ENCODE measurements at regions not wholly inside any gene's neighbourhood (a gene's known extent, or its start where the extent isn't known, plus 50 kb on each side); places are given as distances from the start of the nearest gene placed in this dataset.
"Not testable (repeated sequence)": the region's sequence is repeated elsewhere in the genome, so short reads cannot be mapped to it uniquely, and the experiment has no call there.

- H3K4me3 ChIP-seq (ENCODE audit: extremely low read depth in 1 of 4, insufficient read depth in 2 of 4, low read depth in 3 of 4, low read length in 4 of 4); H3K23me2 ChIP-seq (ENCODE audit: low read depth, low read length); H3K79me2 ChIP-seq (ENCODE audit: control insufficient read depth in 1 of 2, insufficient read depth in 2 of 2, low read length in 2 of 2); H2BK20ac ChIP-seq (ENCODE audit: low read length); H3K27ac ChIP-seq (ENCODE audit: low read depth, low read length); CTCF ChIA-PET (ENCODE audit: partially characterized antibody); H4K20me1 ChIP-seq (replicated peaks in 1 of 2; ENCODE audit: control insufficient read depth in 1 of 2, insufficient read depth in 2 of 2, low read length in 2 of 2); H3K4me1 ChIP-seq (replicated peaks in 1 of 4; ENCODE audit: control insufficient read depth in 3 of 4, insufficient read depth in 4 of 4, low read length in 3 of 4); H3K56ac ChIP-seq (replicated peaks; ENCODE audit: insufficient read length, low read depth, low read length); H4K91ac ChIP-seq (replicated peaks; ENCODE audit: insufficient read length, low read length); H3K14ac ChIP-seq (ENCODE audit: insufficient read length); DNase-seq (ENCODE audit: low read depth in 1 of 2, low spot score in 2 of 2); H3K36me3 ChIP-seq (ENCODE audit: control insufficient read depth in 2 of 4, insufficient read depth in 4 of 4, low read length in 3 of 4); H4K8ac ChIP-seq (ENCODE audit: extremely low read depth, insufficient read depth, low read length); H3K4ac ChIP-seq (replicated peaks; ENCODE audit: insufficient read length, low read depth, low read length); H3K79me1 ChIP-seq (ENCODE audit: low read depth, low read length); H2BK15ac ChIP-seq (ENCODE audit: low read length); H2AFZ ChIP-seq (ENCODE audit: low read length); H3K18ac ChIP-seq (ENCODE audit: extremely low read depth, low read length); H2BK5ac ChIP-seq (ENCODE audit: low read depth, low read length); H3K4me2 ChIP-seq (ENCODE audit: insufficient read depth in 1 of 2, low read depth in 2 of 2, low read length in 2 of 2); H2BK120ac ChIP-seq (replicated peaks; ENCODE audit: low read depth, low read length); H3K27me3 ChIP-seq (replicated peaks in 1 of 4; ENCODE audit: control insufficient read depth in 3 of 4, extremely low read depth in 1 of 4, insufficient read depth in 3 of 4, low read length in 3 of 4); H3K9me3 ChIP-seq (ENCODE audit: insufficient read depth in 2 of 2, low read depth in 1 of 2, low read length in 1 of 2); POLR2A ChIA-PET (ENCODE audit: partially characterized antibody); H2BK12ac ChIP-seq (ENCODE audit: low read depth, low read length); FAIRE-seq; H3K9ac ChIP-seq (replicated peaks in 1 of 4; ENCODE audit: extremely low read depth in 1 of 4, low read depth in 3 of 4, low read length in 3 of 4); H3K23ac ChIP-seq (ENCODE audit: insufficient read length); H4K5ac ChIP-seq (ENCODE audit: insufficient read length, low read depth, low read length); H2AK5ac ChIP-seq (ENCODE audit: low read depth, low read length): not testable (repeated sequence)
- WGBS, 2 experiments (ENCODE audit: extremely low coverage in 1 of 2, insufficient coverage in 1 of 2, insufficient read length in 1 of 2, insufficient replicate concordance in 2 of 2, low coverage in 1 of 2, low lambda C conversion rate in 2 of 2, missing lambda C conversion rate in 1 of 2) = no CpG with 5 or more reads among the region's 3 CpGs
Observed at GRCh38 chr16:32071586-32071985, 181.5 kb upstream of the TP53TG3D start.

- H4K91ac ChIP-seq (replicated peaks; ENCODE audit: insufficient read length, low read length); H2BK15ac ChIP-seq (ENCODE audit: low read length); H4K5ac ChIP-seq (ENCODE audit: insufficient read length, low read depth, low read length); H3K79me2 ChIP-seq (ENCODE audit: control insufficient read depth in 1 of 2, insufficient read depth in 2 of 2, low read length in 2 of 2); H3K56ac ChIP-seq (replicated peaks; ENCODE audit: insufficient read length, low read depth, low read length); H3K4me3 ChIP-seq (ENCODE audit: extremely low read depth in 1 of 4, insufficient read depth in 2 of 4, low read depth in 3 of 4, low read length in 4 of 4); DNase-seq (ENCODE audit: low read depth in 1 of 2, low spot score in 2 of 2); FAIRE-seq; H3K36me3 ChIP-seq (ENCODE audit: control insufficient read depth in 2 of 4, insufficient read depth in 4 of 4, low read length in 3 of 4); H3K23ac ChIP-seq (ENCODE audit: insufficient read length); CTCF ChIA-PET (ENCODE audit: partially characterized antibody); H4K8ac ChIP-seq (ENCODE audit: extremely low read depth, insufficient read depth, low read length); H3K9ac ChIP-seq (replicated peaks in 1 of 4; ENCODE audit: extremely low read depth in 1 of 4, low read depth in 3 of 4, low read length in 3 of 4); H3K14ac ChIP-seq (ENCODE audit: insufficient read length); POLR2A ChIA-PET (ENCODE audit: partially characterized antibody); H2BK20ac ChIP-seq (ENCODE audit: low read length); H2AK5ac ChIP-seq (ENCODE audit: low read depth, low read length); H3K4ac ChIP-seq (replicated peaks; ENCODE audit: insufficient read length, low read depth, low read length); H2BK120ac ChIP-seq (replicated peaks; ENCODE audit: low read depth, low read length); H3K79me1 ChIP-seq (ENCODE audit: low read depth, low read length); H3K27me3 ChIP-seq (replicated peaks in 1 of 4; ENCODE audit: control insufficient read depth in 3 of 4, extremely low read depth in 1 of 4, insufficient read depth in 3 of 4, low read length in 3 of 4); H3K18ac ChIP-seq (ENCODE audit: extremely low read depth, low read length); H4K20me1 ChIP-seq (replicated peaks in 1 of 2; ENCODE audit: control insufficient read depth in 1 of 2, insufficient read depth in 2 of 2, low read length in 2 of 2); H3K23me2 ChIP-seq (ENCODE audit: low read depth, low read length); H3K4me2 ChIP-seq (ENCODE audit: insufficient read depth in 1 of 2, low read depth in 2 of 2, low read length in 2 of 2); H2BK5ac ChIP-seq (ENCODE audit: low read depth, low read length); H2AFZ ChIP-seq (ENCODE audit: low read length); H2BK12ac ChIP-seq (ENCODE audit: low read depth, low read length); H3K27ac ChIP-seq (ENCODE audit: low read depth, low read length); H3K4me1 ChIP-seq (replicated peaks in 1 of 4; ENCODE audit: control insufficient read depth in 3 of 4, insufficient read depth in 4 of 4, low read length in 3 of 4): not testable (repeated sequence)
- H3K9me3 ChIP-seq (ENCODE audit: insufficient read depth in 2 of 2, low read depth in 1 of 2, low read length in 1 of 2) = peaks cover 0 to 16% of the 10 kb centered on the region in 2 experiments; a peak in 1 of 4 replicates
- WGBS, 2 experiments (ENCODE audit: extremely low coverage in 1 of 2, insufficient coverage in 1 of 2, insufficient read length in 1 of 2, insufficient replicate concordance in 2 of 2, low coverage in 1 of 2, low lambda C conversion rate in 2 of 2, missing lambda C conversion rate in 1 of 2) = 86% methylated on average over 6 of the region's 15 CpGs; no CpG with 5 or more reads in 1 of the 2 experiments
Observed at GRCh38 chr16:32083891-32084290, 169.2 kb upstream of the TP53TG3D start.
